ACHN (cell line): ENCODE measurements at regions not wholly inside any gene's neighbourhood (a gene's known extent, or its start where the extent isn't known, plus 50 kb on each side); places are given as distances from the start of the nearest gene placed in this dataset.
"Not testable (repeated sequence)": the region's sequence is repeated elsewhere in the genome, so short reads cannot be mapped to it uniquely, and the experiment has no call there.

Experiments used
- DNase-seq: peaks from one replicate; pipeline ENCODE4 v3.0.0-alpha.2; 2015
- in situ Hi-C: cut with HindIII; loops from 2 replicates; pipeline ENCODE4 v1.10.0; 2017; ENCODE audit warnings: low sequenced_read_pairs, low pct_ligation_motif_present, low pct_unique_long_range_greater_than_20kb

DNA sequence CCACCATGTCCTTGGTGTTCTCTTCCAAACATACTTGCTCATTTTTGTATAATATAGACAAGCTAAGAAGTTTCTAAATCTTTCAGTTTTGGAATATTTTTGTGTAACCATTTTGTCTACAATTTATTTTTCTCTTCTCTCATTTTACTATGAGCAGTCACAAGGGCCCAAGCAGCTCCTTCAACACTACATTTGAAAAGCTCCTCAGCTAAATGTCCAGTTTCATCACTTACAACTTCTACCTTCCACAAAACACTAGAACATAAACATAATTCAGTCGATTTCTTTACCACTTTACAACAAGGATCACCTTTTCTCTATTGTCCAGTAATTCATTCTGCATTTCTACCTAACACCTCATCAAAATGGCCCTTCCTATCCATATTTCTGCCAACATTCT lies 554.4 kb downstream of the RAB28 start:
- no peak for DNase-seq
- in situ Hi-C loops: no loop called here

DNA sequence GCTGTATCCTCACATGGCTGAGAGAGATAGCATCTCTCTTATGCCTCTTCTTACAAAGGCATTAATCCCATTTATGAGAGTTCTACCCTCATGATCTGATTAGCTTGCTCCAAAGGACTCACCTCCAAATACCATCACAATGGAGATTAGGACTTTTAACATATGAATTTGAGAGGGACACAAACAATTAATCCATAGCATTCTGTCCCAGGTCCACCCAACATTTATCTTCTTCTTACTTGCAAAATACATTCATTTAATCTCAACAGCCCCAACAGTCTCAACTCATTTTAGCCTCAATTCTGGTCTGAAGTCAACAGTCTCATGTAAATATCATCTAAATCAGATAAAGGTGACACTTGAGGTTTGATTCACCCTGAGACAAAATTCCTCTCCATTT lies 555.4 kb downstream of the RAB28 start:
- in situ Hi-C loops: no loop called here
- no peak for DNase-seq

DNA sequence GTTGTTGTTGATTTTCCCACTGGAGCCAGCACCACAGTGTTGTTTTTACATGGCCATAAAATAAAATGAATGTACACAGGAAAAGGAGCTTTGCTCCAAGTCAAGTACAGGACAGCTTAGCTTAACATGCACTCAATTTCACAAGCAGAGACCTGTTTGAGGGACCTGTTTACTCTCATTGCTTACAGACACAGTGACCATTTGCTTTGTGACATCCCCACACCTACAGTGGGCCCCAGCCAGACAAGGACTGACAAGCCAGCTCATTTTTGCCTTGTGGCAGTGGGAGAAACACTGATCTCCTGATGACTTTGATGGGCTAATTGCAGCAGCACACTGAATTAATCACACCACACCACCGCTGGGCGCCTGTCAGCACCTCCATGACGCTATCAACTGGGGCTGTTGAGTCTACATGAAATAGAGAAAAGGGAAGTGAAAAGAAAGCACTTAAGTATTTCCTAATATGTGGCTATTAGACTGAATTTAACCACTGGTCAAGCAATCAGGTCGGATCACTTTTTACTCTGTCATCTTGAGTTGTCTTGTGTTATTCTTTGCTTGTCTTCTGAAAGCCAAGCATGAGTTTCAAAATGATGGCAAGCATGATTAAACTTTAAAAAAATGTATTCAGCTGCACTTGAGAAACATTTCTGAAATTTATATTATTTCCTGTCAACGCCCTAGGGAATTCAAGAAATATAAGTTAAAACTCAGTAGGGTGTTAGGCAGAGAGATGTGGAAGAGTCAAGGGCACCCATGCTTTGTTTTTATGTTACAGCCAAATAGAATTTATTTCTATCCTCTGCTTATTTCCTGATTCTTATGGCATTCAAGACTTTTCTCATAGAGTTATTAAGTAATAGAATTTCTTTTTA lies 557.7 kb downstream of the RAB28 start:
- DNase-seq: no peak
- in situ Hi-C loops: no loop called here

DNA sequence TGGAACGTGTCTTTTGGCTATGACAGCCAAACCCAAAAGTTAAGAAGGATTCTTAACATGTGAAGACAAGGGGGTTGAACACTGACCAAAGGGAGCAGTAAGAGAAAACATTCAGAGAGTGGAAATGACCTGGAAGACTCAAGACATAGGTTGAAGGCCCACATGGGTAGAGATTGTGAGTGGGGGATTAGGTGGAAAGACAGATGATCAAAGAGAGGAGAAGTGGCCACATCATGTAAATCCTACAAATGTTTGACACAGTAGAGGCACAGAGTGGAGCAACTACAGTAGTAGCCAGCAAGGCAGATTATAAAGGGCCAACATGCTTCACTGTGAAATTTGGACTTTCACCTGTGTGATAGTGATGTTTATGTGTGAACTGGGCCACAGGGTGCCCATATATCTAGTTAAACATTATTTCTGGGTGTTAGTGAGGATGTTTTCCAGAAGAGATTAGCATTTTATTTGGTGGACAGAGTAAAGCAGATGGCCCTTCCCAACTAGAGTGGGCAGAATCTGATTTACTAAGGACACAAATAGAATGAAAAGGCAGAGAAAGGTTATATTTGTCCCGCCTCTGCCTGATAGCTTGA lies 559.3 kb downstream of the RAB28 start:
- DNase-seq: no peak
- in situ Hi-C loops: no loop called here

DNA sequence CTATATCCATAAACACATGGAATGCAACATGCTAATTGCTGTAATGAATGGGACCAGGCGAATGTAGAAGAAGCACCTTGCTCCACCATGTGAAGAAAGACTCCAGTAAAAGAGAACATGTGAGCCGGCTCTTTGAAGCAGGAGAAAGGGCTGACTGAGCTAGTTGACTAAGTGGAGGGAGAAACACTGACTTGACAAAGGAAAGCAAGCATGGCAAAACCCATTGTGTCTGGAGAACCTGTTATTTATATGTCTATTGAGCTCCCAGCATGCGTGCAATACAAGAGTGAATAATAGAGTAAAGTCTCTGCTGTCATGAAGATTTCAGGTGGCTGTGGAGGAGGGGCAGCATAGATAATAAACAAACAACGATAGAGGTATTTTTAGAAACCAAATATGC lies 559.9 kb downstream of the RAB28 start:
- DNase-seq: no peak
- in situ Hi-C loops: no loop called here

DNA sequence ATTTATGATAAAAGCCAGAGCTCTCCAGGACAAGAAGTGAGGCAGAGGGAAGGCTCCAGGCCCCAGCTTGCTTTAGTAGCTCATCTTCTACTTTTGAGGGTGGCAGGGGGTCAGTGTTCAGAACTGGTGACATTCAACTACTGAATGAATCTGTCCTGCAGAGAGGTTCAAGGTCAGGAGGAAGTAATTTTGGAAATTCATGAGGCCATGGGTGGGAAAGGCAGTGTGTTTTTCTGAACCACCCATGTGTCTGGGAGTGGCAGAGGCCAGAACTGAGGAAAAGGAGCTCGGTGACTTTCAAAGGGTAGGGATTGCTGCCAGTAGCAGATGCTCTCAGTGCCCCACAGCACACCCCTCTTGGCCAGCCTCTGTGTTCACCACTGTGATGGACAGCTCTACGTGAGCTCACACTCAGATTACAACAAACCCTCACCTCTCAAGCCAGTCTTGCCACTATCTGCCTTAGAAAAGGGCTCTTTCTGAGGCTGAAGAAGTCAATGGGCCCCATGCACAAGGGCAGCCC lies 571.2 kb downstream of the RAB28 start:
- no peak for DNase-seq
- in situ Hi-C loops: no loop called here

DNA sequence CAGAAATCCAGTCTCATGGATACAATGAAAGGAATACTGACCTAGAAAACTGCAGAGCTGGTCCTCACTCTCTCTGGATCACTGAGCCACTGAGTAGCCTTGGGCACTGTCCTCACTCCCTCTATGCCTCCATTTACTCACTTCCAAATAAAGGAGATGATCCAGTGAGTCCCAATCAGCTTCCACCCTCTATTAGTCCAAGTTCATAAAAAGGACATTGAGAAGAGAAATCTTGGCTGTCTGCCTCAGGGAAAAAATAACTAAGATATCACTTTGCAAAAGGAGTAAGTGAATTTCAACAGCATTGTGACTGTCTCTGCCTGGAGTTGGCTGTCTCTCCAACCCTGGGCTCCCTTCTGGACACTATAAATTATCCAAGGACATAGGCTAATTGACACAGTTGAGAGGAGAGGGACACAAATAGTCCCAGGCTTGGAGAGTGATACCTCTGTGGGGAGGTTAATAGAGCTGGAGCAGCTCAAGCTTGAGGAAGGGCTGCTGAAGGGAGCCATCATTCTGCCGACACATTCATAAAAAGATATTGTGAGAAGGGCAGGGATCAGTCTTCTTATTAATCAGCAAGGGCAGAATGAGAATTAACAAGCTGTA lies 572.3 kb downstream of the RAB28 start:
- no peak for DNase-seq
- in situ Hi-C loops: no loop called here

DNA sequence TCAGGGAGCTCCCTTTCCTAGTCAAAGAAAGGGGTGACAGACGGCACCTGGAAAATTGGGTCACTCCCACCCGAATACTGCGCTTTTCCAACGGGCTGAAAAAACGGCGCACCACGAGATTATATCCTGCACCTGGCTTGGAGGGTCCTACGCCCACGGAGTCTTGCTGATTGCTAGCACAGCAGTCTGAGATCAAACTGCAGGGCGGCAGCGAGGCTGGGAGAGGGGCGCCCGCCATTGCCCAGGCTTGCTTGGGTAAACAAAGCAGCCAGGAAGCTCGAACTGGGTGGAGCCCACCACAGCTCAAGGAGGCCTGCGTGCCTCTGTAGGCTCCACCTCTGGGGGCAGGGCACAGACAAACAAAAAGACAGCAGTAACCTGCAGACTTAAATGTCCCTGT lies 580.5 kb downstream of the RAB28 start:
- in situ Hi-C loops, DNase-seq: not testable (repeated sequence)

DNA sequence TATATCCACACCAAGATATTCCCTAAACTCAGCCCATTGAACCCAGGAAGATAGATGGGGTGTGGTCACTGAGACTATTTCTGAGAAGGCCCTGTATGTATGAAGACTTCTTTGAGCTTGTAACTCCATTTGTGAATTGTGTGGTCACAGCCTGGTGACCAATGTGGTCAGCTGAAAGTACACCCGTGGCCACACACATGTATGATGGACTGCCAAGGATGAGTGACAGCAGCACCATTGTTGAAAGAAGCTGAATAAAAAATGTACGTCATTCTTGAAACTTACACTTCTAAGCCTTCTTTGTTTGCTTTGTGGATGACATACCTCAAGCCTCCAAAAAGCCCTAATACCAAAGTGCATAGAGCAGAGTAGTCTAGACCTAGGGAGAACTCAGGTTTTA lies 581.4 kb downstream of the RAB28 start:
- in situ Hi-C loops: no loop called here
- no peak for DNase-seq

DNA sequence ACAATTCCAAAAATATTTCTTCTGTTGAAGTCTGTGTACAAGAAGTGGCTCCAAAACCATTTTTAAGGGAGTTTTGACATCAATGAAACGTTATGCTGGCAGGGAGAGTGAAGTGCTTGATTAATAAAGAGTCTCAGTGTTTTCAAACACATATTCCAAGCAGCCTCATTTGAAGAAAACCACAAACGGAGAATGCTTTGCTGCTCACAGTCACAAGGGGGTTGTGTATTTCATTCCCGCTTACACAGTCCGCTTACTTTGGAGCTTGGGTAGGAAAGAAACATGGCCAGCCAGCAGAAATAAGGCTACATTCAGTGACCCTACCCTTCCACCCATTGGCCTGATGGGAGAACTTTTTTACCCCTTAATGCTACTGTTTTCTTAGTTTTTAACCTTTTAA lies 586.2 kb downstream of the RAB28 start:
- in situ Hi-C loops: no loop called here
- no peak for DNase-seq

DNA sequence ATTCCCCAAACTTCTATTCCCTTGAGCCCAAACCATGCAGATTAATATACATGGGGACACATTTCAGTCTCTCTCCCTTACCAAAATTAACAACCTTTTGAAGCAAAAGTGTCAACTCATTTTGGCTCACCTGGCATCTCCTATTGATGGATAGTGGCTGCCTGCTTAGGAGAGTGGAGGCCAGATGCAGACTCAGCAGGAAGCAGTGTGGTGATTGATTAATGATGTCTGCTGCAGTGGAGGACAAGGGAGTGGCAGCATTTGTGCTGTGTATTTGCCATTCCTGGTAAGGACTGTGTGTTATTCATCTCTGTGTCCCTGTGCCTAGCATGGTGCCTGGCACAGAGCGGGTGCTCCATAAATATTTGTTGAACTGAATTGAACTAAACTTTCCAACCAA lies 590.1 kb downstream of the RAB28 start:
- in situ Hi-C loops: no loop called here
- no peak for DNase-seq

DNA sequence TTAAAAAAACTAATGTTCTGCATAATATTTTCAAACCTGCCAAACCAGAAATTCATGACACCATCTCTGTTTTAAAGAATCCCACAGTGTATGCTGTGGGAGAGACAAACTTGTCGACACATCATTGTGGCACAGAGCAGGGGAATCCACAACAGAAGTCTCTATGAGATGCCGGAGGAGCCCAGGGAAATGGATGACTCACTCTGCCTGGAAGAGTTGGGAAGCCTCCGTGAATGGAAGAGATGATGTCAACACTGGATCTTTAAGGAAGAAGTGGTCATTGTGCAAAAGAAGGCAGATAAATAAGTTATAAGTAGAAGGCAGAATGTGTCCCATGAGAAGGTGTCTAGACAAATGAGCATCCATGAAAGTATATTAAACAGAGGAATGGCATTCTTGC lies 595.1 kb downstream of the RAB28 start:
- DNase-seq: no peak
- in situ Hi-C loops: no loop called here

DNA sequence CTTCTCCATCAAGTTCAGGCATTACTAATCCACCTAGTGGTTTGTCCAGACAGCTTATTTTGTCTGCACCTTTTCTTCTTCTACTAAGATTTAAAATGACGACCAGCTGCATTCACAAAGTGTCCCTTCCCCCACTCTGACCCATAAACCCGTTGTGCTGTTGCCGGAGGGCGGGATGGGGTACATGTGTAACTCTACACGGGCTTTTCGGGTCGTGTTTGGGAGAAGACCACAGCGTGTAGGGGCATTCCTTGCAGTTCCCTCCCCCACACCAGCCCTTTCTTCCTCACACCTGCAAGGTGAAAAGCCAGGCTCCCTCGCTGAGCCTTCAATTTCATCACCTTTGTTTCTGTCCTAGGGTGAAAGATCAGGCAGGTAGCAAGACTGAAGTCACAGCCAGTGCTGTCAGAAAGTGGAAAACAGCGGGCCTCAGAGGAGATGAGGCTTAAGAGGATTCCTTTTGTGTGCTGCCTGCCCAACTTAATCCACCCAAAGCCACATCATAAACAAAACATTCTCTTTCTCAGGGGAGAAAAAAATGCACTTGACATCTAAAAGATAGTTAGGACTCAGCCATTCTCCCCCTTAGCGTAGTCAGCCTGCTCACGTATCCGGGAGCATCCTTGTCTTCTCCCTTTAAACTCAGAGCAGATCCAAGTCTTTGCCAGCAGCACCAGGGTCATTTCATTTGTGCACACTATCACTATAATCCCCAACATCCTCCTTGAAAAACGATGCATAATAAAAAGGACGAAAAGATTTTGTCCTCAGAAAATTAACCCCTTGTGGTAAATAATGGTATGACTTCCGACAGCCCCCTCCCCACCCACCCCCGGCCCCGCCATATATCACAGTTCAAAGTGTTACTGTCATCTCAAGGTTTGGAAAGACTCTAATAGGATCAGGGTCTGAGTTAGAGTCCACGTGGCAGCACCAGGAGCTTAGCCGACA lies 599.0 kb downstream of the RAB28 start:
- in situ Hi-C loops: no loop called here
- DNase-seq: no peak

DNA sequence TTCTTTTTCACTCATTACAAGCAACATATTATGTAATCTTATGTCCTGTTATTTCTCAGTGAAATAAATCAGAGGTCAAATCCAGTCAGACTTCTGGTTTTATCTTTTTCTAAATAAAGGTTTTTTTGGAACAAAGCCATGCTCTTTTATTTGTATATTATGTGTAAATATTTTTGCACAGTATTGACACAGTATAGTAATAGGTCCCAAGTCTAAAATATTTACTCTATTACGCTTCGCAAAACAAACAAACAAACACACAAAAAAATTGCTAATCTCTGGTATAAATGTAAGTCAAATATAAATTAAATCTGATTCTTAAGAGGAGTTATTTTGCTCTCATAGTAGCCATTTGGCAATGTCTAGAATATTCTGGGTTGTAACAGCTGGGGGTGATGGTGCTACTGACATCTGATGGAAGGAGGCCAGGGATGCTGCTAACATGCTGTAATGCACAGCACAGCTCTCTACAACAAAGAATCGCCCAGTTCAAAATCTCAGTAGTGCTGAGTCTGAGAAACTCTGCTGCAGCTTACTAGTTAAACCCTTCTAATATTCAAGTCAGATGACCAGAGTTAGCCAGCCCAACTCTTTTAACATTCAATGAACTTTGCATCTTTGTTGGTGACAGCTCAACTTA lies 602.1 kb downstream of the RAB28 start:
- in situ Hi-C loops: no loop called here
- no peak for DNase-seq

DNA sequence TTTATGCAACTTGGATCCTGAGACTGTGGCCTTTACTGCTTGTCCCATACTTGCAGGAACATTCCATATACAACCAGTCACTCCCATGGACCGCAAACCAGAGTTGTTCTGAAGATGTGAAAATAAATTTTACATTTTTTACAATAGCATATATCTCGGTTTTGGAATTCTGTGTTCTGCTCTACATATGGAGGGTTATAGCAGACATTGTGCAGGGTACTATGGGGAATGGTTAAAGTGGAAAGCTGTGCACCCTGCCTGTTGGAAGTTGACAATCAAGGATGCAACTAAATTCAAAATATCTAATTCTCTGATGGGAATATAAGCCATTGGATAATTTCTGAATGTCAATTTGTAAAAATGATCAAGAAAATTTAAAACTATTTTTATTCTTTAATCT lies 603.3 kb downstream of the RAB28 start:
- DNase-seq: no peak
- in situ Hi-C loops: no loop called here

DNA sequence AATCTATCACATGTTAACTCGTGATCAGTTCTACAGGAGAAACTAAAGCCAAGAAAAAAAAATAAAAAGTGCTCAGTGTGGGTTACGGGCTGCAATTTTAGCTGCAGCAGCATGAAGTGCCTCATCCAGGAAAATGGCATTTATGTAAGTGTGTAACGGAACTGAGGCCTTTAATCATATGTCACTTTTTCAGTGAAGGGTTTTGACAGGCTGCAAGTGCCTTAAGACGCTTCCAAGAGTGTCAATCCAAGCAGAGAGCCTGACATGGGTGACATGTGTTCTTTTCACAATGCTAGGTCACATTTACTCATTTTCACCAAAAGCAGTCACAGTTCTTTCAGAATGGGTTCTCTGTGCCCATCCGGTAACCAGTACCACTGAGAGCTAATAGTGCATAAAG lies 604.6 kb downstream of the RAB28 start:
- DNase-seq: no peak
- in situ Hi-C loops: no loop called here

DNA sequence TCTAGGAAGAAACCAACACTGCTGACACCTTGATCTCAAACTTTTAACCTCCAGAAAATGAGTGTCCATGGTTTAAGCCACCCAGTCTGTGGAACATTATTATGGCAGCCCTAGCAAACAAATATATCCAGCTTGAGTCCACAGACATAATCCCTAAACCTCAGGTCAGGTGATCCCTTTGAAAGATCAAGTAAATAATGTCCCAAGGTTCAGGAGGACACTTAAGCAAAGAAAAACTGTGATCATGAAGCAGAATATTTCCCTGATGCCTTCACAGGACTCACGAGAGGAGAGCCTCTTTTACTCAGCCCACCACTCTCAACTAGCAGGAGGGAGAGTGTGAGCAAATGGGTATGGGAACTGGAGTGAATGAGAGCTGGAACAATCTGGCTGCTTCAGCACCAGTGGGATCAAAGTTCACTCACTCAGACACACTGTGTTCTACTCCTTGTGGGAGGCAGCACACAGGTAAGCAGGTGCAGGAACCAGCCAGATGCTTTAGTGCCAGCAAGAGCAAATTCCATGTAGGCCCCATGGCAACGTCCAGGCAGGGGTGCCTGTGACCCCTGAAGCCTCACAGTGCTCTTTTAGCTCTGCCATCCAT lies 608.4 kb downstream of the RAB28 start:
- in situ Hi-C loops: no loop called here

DNA sequence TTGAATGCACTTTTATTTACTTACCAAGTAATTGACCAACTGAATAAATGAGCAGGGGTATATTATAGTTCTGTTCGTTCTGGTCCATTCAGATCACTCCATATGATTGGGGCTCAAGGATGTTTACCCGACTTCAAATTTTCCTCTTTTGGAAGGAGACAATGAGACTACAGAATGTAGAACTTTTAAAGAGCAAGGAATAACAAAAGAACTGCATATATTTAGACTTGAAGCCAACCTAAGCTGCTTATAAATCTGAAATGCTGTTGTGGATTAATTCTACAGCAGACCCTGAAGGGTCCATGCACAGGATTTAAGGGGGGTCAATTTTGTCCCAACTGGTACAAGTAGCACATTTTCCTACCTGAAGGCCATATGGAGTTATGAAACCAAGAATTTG lies 610.8 kb downstream of the RAB28 start:
- in situ Hi-C loops: no loop called here
- no peak for DNase-seq

More for the DNA sequence above, 608.4 kb downstream of the RAB28 start:
- DNase-seq: no peak
